Neural cell (in vitro differentiated cells): ENCODE measurements at regions not wholly inside any gene's neighbourhood (a gene's known extent, or its start where the extent isn't known, plus 50 kb on each side); places are given as distances from the start of the nearest gene placed in this dataset.

Experiments used
- H2AFZ ChIP-seq: fragments of 200-600, 300-800 bp; sonication (generic), shearing (Covaris generic); 2 replicates; pipeline ENCODE4 v1.6.0; 2014; ENCODE audit warnings: low read depth, mild to moderate bottlenecking, antibody characterized with exemption, low read length, moderate library complexity
- H3F3A ChIP-seq: fragments of 200-600 bp; shearing (Covaris generic); 2 replicates; pipeline ENCODE4 v1.6.1; 2016; ENCODE audit warnings: mild to moderate bottlenecking, moderate library complexity, mixed read lengths, antibody characterized with exemption, low read length; ENCODE audit not compliant: insufficient read depth, poor library complexity, severe bottlenecking
- H3K27ac ChIP-seq: fragments of 200-600, 300-800 bp; sonication (generic), shearing (Covaris generic); 2 replicates; pipeline ENCODE4 v1.5.1; 2014; ENCODE audit warnings: mild to moderate bottlenecking, low read length, moderate library complexity
- H3K27me3 ChIP-seq: fragments of 300-800, 200-600 bp; sonication (generic), shearing (Covaris generic); 2 replicates; pipeline ENCODE4 v1.6.0; 2014; ENCODE audit warnings: mild to moderate bottlenecking, low read depth, low read length, moderate library complexity; ENCODE audit not compliant: insufficient read depth
- H3K36me3 ChIP-seq: fragments of 300-800, 200-600 bp; sonication (generic), shearing (Covaris generic); 2 replicates; pipeline ENCODE4 v1.5.1; 2014; ENCODE audit warnings: mild to moderate bottlenecking, antibody characterized with exemption, low read length, moderate library complexity; ENCODE audit not compliant: insufficient read depth
- H3K4me2 ChIP-seq: fragments of 300-800, 200-600 bp; sonication (generic), shearing (Covaris generic); 2 replicates; pipeline ENCODE4 v1.6.0; 2014; ENCODE audit warnings: mild to moderate bottlenecking, low read length
- H3K4me3 ChIP-seq: fragments of 300-800, 200-600 bp; sonication (generic), shearing (Covaris generic); 2 replicates; pipeline ENCODE4 v1.5.1; 2014; ENCODE audit warnings: mild to moderate bottlenecking, low read length, moderate library complexity
- H3K79me2 ChIP-seq: fragments of 200-600 bp; shearing (Covaris generic); replicated peaks from 2 replicates; pipeline ENCODE4 v1.6.0; 2014; ENCODE audit warnings: mild to moderate bottlenecking, low read length, moderate library complexity; ENCODE audit not compliant: insufficient read depth
- H3K9ac ChIP-seq: fragments of 300-800, 200-600 bp; sonication (generic), shearing (Covaris generic); 2 replicates; pipeline ENCODE4 v1.6.1; 2016; ENCODE audit warnings: mild to moderate bottlenecking, low read length, mixed read lengths
- H3K9me2 ChIP-seq: fragments of 200-600 bp; shearing (Covaris generic); 2 replicates; pipeline ENCODE4 v1.6.1; 2016; ENCODE audit warnings: mild to moderate bottlenecking, low read length, mixed read lengths; ENCODE audit not compliant: insufficient read depth
- H3K9me3 ChIP-seq: fragments of 200-600, 300-800 bp; sonication (generic), shearing (Covaris generic); 2 replicates; pipeline ENCODE4 v1.6.1; 2016; ENCODE audit warnings: mild to moderate bottlenecking, mixed run types, low read length, moderate library complexity, mixed read lengths
- H4K20me1 ChIP-seq: fragments of 200-600 bp; shearing (Covaris generic); 2 replicates; pipeline ENCODE4 v1.6.1; 2016; ENCODE audit warnings: mild to moderate bottlenecking, mixed run types; ENCODE audit not compliant: insufficient read depth
- CTCF ChIP-seq: fragments of 450-650 bp; IDR thresholded peaks from 2 replicates; pipeline ENCODE4 v1.5.1; 2014; ENCODE audit warnings: antibody characterized with exemption, mild to moderate bottlenecking, moderate library complexity; ENCODE audit not compliant: poor library complexity, severe bottlenecking
- EP300 ChIP-seq: fragments of 450-650 bp; conservative IDR thresholded peaks from 2 replicates; pipeline ENCODE4 v1.6.1; 2014; ENCODE audit warnings: antibody characterized with exemption, mild to moderate bottlenecking, moderate library complexity; ENCODE audit not compliant: poor library complexity, severe bottlenecking
- EZH2 ChIP-seq: fragments of 200-600, 300-800 bp; shearing (Covaris generic), sonication (generic); IDR thresholded peaks from 2 replicates; pipeline ENCODE4 v1.6.1; 2014; ENCODE audit warnings: antibody characterized with exemption, low read length, borderline replicate concordance, mild to moderate bottlenecking; ENCODE audit not compliant: insufficient read depth, poor library complexity, severe bottlenecking
- MXI1 ChIP-seq: fragments of 450-650 bp; conservative IDR thresholded peaks from 2 replicates; pipeline ENCODE4 v1.6.1; 2014; ENCODE audit warnings: antibody characterized with exemption, mild to moderate bottlenecking; ENCODE audit not compliant: poor library complexity, severe bottlenecking
- POLR2AphosphoS5 ChIP-seq: IDR thresholded peaks from 2 replicates; pipeline ENCODE4 v1.6.1; 2012
- RAD21 ChIP-seq: fragments of 450-650 bp; conservative IDR thresholded peaks from 2 replicates; pipeline ENCODE4 v1.6.1; 2014; ENCODE audit warnings: antibody characterized with exemption, mild to moderate bottlenecking, moderate library complexity
- REST ChIP-seq: IDR thresholded peaks from 2 replicates; pipeline ENCODE4 v1.6.1; 2012; ENCODE audit warnings: borderline replicate concordance
- SMC3 ChIP-seq: fragments of 450-650 bp; conservative IDR thresholded peaks from 2 replicates; pipeline ENCODE4 v1.6.1; 2014; ENCODE audit warnings: antibody characterized with exemption, mild to moderate bottlenecking, moderate library complexity; ENCODE audit not compliant: poor library complexity
- TAF1 ChIP-seq: IDR thresholded peaks from 2 replicates; pipeline ENCODE4 v1.6.1; 2012; ENCODE audit warnings: low read depth

- Histone ChIP-seq H3K4me3 (no peak overlapping the region), H3K9ac (no peak overlapping the region), H3K9me2 (no peaks in the 10 kb centered on the region), H3K79me2 (no peaks in the 10 kb centered on the region), H2AFZ (no peak overlapping the region), H3K4me2 (no peak overlapping the region), H3F3A (no peaks in the 10 kb centered on the region), H3K27ac (no peak overlapping the region), H4K20me1 (no peaks in the 10 kb centered on the region), H3K27me3 (no peaks in the 10 kb centered on the region), H3K9me3 (no peaks in the 10 kb centered on the region), H3K36me3 (no peaks in the 10 kb centered on the region)
- no peak for TF ChIP-seq REST
- TF ChIP-seq SMC3 = no peak
- TF ChIP-seq CTCF = no peak
- TF ChIP-seq EZH2 = no peak
- TF ChIP-seq MXI1 = no peak
- no peak for TF ChIP-seq RAD21
- no peak for TF ChIP-seq EP300
- TF ChIP-seq POLR2AphosphoS5 = no peak
- TF ChIP-seq TAF1 = no peak
Measured at GRCh38 chr2:195501746-195502145, 155.3 kb upstream of the SLC39A10 start.

GRCh38 chr2:195500879-195501278 is 156.1 kb upstream of the SLC39A10 start:
- H3K9me2 ChIP-seq = no peaks in the 10 kb centered on the region
- H3K36me3 ChIP-seq = no peaks in the 10 kb centered on the region
- H3K79me2 ChIP-seq = no peaks in the 10 kb centered on the region
- H3F3A ChIP-seq = no peaks in the 10 kb centered on the region
- H3K9ac ChIP-seq = no peak overlapping the region
- H3K27me3 ChIP-seq = no peaks in the 10 kb centered on the region
- no peak overlapping the region for H3K27ac ChIP-seq
- no peak overlapping the region for H3K4me3 ChIP-seq
- TF ChIP-seq EP300 (no peak), EZH2 (no peak), REST (no peak), MXI1 (no peak), RAD21 (no peak), CTCF (no peak), POLR2AphosphoS5 (no peak), TAF1 (no peak), SMC3 (no peak)
- no peak overlapping the region for H3K4me2 ChIP-seq
- H3K9me3 ChIP-seq = no peaks in the 10 kb centered on the region
- H2AFZ ChIP-seq = no peak overlapping the region
- no peaks in the 10 kb centered on the region for H4K20me1 ChIP-seq
